ENCODE measurements at regions not wholly inside any gene's neighbourhood (a gene's known extent, or its start where the extent isn't known, plus 50 kb on each side); places are given as distances from the start of the nearest gene placed in this dataset.

DNA sequence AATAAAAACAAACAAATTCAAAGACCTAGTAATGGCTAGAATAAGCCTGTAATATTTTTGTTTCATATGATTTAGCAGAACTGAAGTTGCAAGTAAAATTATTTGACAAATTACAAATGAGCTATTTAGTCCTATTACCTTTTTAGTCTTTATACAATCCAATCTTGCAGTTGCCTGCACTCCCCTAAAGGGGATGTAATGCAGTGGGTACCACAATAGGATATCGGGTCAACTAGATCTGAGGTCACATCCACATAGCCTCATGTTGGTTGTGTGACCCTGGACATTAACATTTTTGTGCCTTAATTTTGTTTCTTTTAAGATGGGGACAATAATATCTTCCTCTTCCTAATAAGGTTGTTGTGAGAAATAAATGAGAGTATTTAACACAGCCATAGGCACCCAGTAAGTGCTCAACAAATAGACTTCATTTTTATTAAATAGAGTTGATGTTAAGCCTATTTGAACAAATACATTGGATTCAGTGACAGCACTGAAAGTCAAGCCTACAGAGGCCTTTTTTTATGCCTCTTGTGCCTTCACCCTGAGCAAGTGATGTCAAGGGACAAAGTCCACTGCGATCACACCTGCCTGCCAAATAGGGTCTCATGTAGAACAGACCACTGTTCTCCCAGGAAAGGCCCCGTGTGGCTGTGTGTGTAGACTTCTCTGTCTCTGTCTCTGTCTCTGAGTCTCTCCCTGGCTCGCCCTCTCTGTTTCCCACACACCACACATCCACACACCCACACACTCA, 124.8 kb downstream of the EVX1 start:
- DNase-seq = no peak

DNA sequence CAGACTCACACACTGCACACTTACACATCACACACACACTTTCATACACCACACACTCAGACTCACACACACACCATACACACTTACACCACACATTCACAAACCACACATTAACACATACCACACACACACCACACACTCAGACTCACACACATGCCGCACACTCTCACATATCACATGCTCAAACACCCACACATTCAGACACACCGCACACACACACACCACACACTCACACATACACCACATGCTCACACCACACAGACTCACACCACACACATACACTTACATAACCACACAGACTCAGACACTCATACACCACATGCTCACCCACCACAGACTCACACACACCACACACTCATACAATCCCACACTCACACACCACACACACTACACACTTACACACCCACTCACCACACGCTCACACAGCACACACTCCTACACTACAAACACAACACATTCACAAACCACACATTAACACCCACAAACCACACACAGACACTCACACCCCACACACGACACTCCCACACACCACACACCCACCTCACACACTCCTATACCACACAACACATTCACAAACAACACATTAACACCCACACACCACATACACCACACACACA, 125.4 kb downstream of the EVX1 start:
- no peak for DNase-seq

DNA sequence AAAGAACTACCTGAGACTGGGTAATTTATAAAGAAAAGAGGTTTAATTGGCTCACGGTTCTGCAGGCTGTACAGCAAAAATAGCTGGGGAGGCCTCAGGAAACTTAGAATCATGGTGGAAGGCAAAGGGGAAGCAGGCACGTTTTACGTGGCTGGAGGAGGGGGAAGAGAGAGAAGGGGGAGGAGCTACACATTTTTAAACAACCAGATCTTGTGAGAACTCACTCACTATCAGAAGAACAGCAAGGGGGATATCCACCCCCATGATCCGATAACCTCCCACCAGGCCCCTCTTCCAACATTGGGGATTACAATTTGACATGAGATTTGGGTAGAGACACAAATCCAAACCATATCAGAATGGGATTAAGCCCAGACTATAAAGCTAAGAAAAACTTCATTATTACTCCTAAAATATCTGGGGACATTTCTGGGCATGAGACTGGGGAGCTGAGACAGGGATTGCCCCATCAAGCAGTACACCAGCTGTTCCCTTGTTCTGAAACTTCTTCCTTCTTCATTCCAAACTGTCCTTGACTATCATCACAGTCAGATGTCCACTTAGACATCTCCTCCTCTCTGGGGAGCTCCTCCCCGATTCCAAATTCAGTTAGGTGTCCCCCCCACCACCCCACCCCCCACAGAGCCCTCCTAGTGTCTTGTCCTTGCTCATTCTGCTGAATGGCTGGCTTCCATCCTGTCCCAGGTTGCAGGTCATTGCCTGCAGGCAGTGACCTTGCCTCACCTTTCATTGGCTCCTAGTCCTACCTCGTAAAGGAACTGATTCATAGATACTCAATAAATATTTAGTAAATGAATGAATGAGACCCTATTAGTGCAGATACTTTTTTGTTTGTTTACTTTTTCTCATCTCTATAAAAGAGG, 132.6 kb downstream of the EVX1 start:
- DNase-seq = no peak

DNA sequence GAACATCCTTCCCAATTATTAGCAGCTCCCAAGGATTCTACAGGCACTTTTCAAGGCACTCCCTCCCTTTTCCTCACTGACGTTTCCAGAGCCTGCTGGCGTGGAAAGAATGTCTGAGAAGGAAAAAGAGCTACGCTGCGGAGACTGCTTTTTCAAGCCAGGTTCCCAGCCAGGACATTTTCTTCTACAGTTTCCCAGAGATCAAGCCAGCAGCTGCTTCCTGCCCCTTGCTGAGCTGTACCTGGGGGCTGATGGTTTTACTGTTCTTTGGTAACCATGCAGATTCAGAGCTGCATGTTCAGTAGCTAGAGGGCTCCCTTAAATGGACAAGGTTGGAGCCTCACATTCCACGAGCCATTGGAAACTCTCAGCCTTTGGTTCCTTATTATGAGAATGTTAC, 133.4 kb downstream of the EVX1 start:
- DNase-seq = no peak

DNA sequence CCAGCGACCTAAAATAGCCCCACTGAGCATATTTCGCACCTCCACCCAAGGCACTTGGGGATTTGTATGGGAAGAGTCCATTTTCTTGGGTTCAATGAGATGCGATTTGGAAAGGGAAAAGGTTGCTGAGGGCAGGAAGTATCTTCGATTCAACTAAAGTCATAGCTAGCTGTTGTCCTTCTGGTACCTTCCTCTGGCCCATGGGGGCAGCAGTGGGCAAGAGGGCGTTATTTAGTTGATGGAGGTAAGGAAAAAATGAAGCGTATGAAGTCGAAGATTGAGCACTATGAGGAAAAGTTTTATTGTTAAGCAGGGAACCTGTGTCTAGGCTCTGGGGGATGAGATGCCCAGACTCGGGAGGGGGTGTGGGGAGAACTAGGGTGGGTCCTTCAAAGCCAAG, 135.4 kb downstream of the EVX1 start:
- no peak for DNase-seq

DNA sequence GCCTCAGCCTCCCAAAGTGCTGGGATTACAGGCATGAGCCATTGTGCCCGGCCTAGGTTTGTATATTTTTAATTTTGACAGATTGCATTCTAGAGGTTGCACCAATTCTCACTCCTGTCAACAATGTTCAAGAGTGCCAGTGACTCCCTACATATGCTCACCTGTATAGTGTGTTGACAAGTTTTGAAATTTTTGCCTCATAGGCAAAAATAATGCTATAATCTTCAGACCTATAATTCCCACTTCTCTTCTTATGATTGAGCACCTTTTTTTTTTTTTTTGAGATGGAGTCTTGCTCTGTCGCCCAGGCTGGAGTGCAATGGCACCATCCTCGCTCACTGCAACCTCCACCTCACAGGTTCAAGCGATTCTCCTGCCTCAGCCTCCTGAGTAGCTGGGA, 139.7 kb downstream of the EVX1 start:
- no peak for DNase-seq

DNA sequence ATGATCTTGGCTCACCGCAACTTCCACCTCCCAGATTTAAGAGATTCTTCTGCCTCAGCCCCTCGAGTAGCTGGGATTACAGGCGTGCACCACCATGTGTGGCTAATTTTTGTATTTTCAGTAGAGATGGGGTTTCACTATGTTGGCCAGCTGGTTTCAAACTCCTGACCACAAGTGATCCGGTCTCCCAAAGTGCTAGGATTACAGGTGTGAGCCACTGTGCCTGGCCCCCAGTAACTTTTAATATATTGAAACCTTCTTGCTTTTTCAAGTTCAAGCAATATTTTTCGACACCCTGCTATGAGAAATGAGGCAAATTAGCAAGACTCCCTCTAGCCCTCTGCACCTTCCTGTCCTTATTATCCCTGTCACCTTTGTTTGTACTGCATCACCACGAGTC, 144.0 kb downstream of the EVX1 start:
- no peak for DNase-seq

DNA sequence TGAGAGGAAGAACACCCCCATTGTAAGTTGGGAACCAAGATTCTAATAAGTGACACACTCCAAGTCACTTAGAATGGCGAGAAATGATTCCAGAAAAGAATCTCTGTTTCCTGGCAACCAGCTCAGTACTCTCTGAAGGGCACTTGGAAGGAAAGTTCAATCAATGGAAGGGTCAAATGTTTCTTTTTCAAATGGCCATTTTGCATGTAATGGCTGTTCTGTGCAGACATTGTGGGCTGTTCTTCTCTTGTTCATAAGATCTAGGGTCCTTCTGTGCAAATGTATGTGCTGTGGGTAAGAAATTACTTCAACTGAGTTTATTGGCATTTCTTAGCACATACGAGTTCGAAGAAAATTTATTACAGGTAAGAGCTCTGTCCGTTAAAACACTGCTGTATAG, 145.3 kb downstream of the EVX1 start:
- no peak for DNase-seq

DNA sequence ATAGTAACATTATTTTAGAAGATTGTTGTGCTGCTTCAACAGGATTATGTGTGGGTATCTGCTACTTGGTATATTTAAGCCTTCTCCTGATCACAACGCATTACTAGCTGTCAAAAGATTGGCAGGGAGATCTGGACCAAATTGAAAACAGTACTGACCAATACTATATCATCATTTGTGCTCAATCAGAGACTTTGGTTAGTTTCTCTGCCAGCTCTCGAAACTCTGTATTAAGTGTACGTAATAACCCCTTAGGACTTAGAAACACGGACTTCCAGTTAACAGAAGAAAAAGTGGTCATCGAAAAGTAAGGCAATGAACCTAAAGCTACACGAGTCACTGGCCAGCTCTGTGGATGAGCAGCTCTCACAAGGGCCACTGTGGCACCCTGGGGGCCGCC, 146.0 kb downstream of the EVX1 start:
- no peak for DNase-seq

DNA sequence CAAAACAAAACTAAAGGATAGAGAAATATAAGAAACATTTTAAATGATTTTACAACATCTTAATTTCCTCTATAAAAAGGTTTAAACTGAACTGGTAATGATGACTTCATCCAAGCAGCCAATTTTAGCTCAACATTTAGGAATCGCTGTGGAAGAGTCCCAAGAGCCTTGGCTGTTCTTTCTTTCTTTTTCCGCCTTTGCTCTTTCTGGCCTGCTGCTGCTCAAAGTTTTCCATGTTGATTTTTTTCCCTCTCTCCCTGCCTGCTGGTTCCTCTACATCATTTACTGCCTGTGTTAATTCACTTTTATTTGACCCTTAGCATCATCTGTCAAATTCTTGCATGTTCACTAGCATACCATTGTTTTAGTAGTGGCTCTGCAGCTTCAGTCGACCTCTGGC, 146.9 kb downstream of the EVX1 start:
- no peak for DNase-seq

DNA sequence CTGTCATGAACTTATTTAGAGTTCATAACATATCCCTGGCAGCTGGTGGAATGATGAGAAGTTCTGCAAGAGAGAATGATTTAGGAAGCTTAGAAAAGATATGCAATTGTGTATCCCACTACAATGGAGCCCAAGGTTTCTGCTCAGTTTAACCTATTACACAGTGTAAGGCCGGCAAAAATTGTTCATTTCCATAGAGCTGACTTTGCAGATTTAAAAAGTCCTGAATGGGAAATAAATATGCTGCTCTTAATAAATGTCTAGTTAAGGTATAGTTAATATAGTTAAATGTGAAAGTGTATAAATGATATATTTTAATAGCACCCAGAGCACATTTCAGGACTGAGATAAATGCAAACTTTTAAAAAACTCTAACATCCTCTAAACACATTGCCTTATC, 149.9 kb downstream of the EVX1 start:
- DNase-seq = no peak

DNA sequence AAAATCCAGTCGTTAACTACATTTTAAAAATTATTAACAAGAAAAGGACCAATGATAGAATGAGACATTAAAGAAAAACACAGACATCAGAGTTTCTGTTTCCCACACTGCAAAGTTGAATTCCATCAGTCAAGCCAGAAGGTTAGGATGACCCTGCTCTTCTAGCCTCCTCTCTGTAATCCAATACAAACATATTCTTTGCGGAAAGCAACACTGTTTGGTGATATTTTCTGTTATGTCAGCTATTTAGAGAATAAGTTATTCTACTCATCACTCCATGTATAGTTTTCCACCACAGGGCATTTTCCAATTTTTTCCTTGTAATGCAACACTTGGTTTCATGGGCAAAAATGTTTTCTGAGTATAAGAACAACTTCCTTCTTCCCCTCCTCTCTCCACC, 152.3 kb downstream of the EVX1 start:
- no peak for DNase-seq

DNA sequence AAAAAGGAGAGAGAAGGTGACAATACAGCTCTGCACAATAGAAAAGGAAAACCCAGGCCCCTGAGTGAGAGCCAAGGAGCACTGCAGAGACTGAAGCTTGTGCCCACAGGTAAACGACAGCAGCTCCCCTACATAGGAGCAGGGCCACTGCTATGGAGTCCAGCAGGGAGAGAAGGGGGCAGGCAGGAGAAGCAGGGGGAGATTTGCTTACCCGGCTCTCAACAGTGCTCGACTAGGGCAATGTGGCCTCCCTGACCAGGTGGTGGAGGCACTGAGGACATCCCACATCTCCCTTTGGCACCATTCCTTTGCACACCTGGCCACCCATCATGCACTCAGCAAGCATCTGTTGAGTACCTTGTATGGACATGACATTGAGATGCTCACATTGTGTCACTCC, 153.0 kb downstream of the EVX1 start:
- no peak for DNase-seq

DNA sequence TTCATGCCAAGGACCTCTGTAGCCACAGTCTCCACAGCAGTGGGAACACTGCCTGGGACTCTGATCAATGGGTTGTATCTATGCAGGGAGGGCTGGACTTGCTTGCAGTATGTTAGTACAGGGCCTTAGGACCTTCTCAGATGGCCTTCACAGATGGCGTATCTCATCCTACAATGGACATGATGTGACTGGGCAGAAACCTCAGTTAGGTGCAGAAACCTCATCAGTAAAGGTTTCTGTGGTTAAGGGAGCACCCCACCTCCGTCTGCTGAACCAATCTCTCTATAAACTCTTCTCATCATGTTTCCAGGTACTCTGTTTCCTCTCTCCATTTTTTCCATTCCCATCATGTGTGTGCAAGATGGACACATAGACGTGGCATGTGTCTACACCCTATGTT, 154.9 kb downstream of the EVX1 start:
- DNase-seq = no peak

DNA sequence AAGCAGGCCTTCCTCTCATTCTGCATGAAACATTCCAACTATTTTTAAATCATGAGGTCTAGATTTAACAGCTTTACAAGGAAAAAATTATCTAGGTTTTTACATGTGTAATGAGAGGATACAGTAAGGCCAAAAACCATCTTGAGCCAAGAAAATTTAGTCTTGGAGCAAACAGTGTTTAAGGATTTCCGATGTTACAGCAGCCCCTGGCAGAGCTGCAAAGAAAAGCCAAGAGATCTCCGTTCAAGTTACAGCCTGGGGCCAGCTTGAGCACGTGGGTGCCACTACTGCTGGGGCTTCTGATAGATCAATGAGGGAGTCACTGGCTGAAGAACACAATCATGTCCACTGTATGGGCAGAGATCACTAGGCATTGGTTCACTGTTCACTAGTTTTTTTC, 156.2 kb downstream of the EVX1 start:
- no peak for DNase-seq

DNA sequence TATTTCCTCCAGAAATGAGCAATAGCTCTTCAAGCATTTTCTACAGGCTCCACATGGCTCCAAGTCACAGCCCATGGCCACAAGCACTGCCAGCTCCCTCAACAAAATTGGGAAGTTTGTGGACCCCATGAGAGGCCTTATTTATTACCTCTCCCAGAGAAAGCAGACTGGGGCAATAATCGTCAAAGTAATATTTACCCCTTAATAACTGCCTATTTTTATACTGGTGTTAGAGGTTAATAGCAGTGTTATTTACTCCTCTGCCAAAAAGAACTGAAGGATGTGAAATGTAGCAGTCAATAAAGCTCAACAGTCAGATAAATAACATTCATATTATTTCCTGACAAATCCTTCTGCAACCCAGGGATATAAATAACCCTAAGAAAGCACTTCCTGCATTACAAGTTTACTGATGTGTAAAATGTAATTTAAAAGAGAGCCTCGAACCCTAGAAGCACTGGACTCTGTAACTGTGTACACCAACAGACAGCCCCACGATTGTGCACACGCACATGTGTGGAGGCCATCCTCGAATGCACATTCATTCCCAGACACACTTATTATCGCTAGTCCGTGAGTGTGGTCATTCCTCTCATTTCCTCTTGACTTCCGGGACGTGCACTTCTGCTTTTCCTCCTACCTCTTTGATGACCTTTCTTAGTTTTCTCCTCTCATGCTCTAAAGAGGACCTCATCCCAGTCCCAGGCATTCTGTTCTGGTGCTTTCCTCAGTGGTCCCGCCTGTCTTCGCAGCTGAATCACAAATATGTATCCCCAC, 157.4 kb downstream of the EVX1 start:
- DNase-seq = no peak

DNA sequence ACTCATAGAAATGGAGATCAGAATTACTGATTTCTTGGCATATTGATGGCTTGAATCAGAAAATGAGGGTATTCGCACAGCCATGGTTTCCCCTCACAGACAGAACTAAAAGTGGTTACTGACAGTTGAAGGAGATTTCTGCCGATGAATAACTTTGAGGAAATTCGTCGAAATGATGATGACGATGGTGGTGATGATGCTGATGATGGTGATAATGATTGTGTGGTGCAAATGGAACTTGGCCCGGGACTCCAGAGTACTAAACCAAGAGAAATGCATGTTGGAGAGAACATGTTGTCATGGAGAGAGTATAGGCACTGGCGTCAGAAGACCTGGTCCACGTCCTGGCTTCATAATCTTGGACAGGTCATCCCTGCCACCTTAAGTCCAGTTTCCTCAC, 163.2 kb downstream of the EVX1 start:
- no peak for DNase-seq

DNA sequence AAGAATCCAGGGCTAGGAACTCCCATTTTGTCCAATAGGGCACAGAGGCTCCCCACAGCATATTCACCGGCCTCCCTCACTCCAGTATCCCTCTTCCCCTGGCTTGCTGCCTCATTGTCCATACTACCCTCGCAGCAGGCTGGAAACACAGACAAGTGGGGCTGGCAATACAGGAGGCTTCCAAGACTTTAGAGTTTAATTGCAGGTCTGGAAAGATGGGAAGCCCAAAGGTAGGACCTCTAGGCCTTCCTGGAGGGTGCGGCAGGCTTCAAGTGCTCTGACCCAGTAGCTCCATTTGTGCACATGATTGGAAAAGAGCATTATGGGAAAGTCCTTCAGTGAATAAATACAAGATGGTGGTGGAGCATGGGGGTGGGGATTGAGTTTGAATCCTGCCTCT, 166.7 kb downstream of the EVX1 start:
- DNase-seq = no peak

DNA sequence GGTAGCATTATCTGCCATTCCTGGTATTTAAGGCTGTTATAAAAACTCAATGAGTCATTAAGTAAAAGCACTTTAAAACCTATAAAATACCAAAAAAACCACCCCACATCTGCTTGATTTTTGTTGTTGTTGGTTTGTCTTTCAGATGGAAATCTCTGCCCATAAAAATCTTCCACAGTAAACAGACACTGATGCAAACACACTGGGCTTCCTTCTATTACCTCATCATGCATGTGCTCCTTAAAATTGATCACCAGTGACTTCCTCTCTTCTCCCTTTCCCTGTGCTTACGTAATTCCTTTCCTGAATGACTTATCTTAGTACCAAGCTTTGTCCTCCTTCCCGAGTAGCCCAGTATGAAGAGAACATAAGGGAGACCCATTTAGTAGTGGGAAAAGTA, 167.2 kb downstream of the EVX1 start:
- DNase-seq = no peak

DNA sequence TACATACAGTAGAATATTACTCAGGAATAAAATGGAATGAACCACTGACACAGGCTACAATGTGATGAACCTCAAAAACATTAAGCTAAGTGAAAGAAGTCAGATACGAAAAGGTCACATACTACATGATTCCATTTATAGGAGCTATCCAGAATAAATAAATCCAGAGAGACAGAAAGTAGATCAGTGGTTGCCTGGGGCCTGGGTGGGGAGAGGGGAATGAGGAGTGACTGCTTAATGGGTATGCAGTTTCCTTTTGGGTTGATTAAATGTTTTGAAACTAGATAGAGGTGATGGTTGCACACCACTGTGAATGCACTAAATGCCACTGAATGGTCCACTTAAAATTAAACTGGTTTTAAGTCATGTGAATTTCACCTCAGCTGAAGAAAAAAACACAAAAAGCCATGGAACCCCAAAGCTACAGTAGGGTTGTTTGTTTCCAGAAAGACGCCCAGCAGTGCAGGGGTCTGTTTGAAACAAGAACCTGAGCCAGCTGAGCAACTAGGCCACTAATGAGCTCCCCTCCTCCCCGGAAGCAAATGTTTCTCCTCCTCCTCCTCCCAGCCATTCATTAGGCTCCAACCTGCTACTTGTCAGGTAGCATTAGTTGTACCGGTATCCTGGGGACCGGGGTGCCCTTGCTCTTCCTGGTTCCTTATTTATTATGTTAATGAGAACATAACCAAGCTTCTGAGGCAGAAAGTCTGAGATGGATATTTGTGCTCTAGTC, 168.4 kb downstream of the EVX1 start:
- no peak for DNase-seq

DNA sequence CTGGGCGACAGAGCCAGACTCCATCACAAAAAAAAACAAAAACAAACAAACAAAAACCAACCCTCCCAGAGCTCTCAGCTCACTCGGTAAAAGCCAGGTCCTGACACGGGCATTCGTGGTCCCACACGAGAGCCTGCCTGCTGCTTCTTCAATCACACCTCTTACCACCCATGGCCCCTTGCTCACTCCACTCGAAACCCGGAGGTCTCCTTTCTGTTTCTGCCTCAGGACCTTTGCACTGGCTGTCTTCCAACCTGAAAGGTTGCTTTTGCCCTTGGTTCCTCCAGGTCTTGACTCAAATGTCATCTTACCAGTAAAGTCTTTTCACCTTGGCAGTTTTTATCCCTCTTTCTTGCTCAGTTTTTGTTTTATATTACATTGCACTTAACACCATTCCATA, 169.6 kb downstream of the EVX1 start:
- DNase-seq = no peak

DNA sequence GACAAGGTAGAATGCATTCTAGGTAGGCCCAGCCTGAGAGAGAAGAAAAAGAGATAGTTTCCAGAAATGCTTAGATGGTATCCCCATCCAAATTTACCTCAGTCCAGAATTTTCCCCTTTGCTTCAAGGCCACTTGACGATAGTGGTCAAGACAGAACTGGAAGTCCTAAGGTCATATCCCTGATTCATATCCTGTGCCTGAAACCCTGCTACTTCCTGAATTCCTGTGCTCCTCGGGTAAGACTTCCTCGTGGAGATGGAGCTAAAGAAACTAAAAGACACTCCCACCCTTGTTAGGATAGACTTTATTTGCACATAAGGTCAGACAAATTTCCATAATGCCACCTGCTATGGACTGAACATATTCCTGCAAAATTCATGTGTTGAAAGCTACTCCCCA, 175.9 kb downstream of the EVX1 start:
- DNase-seq = no peak

Measured in CD4-positive, alpha-beta T cell treated with Interleukin-4 for 4 hours (primary cell).